CD4-positive, alpha-beta memory T cell (primary cell): ENCODE measurements at regions not wholly inside any gene's neighbourhood (a gene's known extent, or its start where the extent isn't known, plus 50 kb on each side); places are given as distances from the start of the nearest gene placed in this dataset.
"Not testable (repeated sequence)": the region's sequence is repeated elsewhere in the genome, so short reads cannot be mapped to it uniquely, and the experiment has no call there.

ENCODE experiments used
- CTCF ChIA-PET: fragments of 350-600 bp; sonication (Branson Sonifier 250); formaldehyde crosslinking; loops from one replicate; lab custom pipeline; 2021; ENCODE audit warnings: inconsistent platforms; ENCODE audit not compliant: partially characterized antibody; lab: Charles Lee
- POLR2A ChIA-PET: fragments of 350-600 bp; sonication (Branson Sonifier 250); formaldehyde crosslinking; loops from one replicate; lab custom pipeline; 2021; ENCODE audit not compliant: partially characterized antibody; lab: Charles Lee
- DNase-seq, 5 donors: peaks; one replicate each; pipeline versions ENCODE4 v3.0.0 to v3.0.0-alpha.2; 2020 to 2022; ENCODE audit warnings: mixed read lengths in 1 of 5
- H3K27ac ChIP-seq: one replicate; pipeline ENCODE4 v1.7.0; 2013; ENCODE audit warnings: low read depth, low read length
- H3K27me3 ChIP-seq: 2 replicates; pipeline ENCODE4 v1.7.0; 2013; ENCODE audit warnings: mild to moderate bottlenecking, low read length, moderate library complexity; ENCODE audit not compliant: insufficient read depth
- H3K36me3 ChIP-seq: 2 replicates; pipeline ENCODE4 v1.7.0; 2013; ENCODE audit warnings: mild to moderate bottlenecking, low read length, moderate library complexity; ENCODE audit not compliant: insufficient read depth
- H3K4me1 ChIP-seq: 2 replicates; pipeline ENCODE4 v1.7.0; 2013; ENCODE audit warnings: mild to moderate bottlenecking, low read length, moderate library complexity; ENCODE audit not compliant: insufficient read depth
- H3K4me3 ChIP-seq, 2 donors: one replicate each; pipeline ENCODE4 v1.7.0; 2013; ENCODE audit warnings: low read length in 2 of 2, mild to moderate bottlenecking in 1 of 2
- H3K9me3 ChIP-seq, 2 donors: one replicate each; pipeline ENCODE4 v1.7.0; 2013; ENCODE audit warnings: low read length in 2 of 2, control low read depth in 1 of 2; ENCODE audit not compliant: control insufficient read depth in 1 of 2
- H3K27ac Mint-ChIP-seq, 7 donors: one replicate each; pipeline ENCODE4 v1.8.0; 2020 to 2021; ENCODE audit warnings: mixed read lengths in 7 of 7, mild to moderate bottlenecking in 6 of 7, inconsistent platforms in 3 of 7, moderate library complexity in 3 of 7
- H3K27me3 Mint-ChIP-seq, 2 donors: one replicate each; pipeline ENCODE4 v1.8.0; 2020 to 2021; ENCODE audit warnings: mixed read lengths in 2 of 2
- H3K36me3 Mint-ChIP-seq, 2 donors: one replicate each; pipeline ENCODE4 v1.8.0; 2020 to 2021; ENCODE audit warnings: mixed read lengths in 2 of 2, inconsistent platforms in 1 of 2, mild to moderate bottlenecking in 1 of 2
- H3K4me1 Mint-ChIP-seq, 4 donors: one replicate each; pipeline ENCODE4 v1.8.0; 2020 to 2021; ENCODE audit warnings: mixed read lengths in 4 of 4, mild to moderate bottlenecking in 1 of 4
- H3K4me3 Mint-ChIP-seq, 8 donors: one replicate each; pipeline ENCODE4 v1.8.0; 2020 to 2021; ENCODE audit warnings: mixed read lengths in 8 of 8, mild to moderate bottlenecking in 7 of 8, moderate library complexity in 6 of 8, inconsistent platforms in 3 of 8
- H3K9me3 Mint-ChIP-seq, 8 donors: one replicate each; pipeline ENCODE4 v1.8.0; 2020 to 2021; ENCODE audit warnings: mixed read lengths in 8 of 8, mild to moderate bottlenecking in 5 of 8, inconsistent platforms in 3 of 8, moderate library complexity in 1 of 8
- intact Hi-C: fragments of 100-400 bp; cut with micrococcal nuclease; formaldehyde crosslinking; loops from one replicate; pipeline ENCODE4 v1.15.1; 2023

DNA sequence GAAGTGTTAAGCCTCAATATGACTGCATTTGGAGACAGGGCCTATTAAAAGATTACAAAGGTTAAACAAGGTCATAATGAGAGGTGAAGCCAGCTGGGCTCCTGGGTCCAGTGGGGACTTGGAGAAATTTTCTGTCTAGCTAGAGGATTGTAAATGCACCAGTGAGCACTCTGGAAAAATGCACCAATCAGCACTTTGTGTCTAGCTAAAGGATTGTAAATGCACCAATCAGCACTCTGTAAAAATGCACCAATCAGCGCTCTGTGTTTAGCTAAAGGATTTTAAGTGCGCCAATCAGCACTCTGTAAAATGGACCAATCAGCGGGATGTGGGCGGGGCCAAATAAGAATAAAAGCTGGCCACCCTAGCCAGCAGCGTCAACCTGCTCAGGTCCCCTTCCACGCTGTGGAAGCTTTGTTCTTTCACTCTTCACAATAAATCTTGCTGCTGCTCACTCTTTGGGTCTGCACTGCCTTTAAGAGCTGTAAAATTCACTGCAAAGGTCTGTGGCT, 150.3 kb downstream of the MRPS30 start:
- H3K27me3 ChIP-seq, H3K36me3 ChIP-seq, H3K27ac ChIP-seq, H3K9me3 ChIP-seq, H3K4me3 Mint-ChIP-seq, H3K4me1 Mint-ChIP-seq, H3K4me1 ChIP-seq, POLR2A ChIA-PET, intact Hi-C loops, H3K27ac Mint-ChIP-seq, H3K4me3 ChIP-seq, H3K9me3 Mint-ChIP-seq, H3K36me3 Mint-ChIP-seq, H3K27me3 Mint-ChIP-seq, DNase-seq, CTCF ChIA-PET: not testable (repeated sequence)

DNA sequence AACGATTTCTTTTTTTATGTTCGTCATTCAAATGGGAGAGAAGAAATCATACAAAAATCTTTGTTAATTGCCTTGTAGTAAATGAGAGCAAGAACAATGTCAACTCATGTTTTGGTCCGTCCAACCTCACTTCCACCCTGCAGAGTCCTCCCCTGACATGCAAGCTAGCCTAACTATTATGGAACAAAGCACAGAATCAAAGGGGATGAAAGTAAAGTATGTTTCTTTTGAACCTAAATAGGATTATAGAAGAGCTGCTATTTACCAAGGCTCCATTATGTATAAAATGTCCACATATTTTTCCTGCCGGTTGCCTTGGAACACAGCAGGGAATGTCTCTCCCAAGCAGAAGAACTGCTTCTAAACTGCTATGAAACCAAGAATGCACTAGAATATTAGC, 161.1 kb downstream of the MRPS30 start:
- no peak for DNase-seq
- Mint-ChIP-seq H3K4me3 (no peak overlapping the region), H3K27ac (no peak overlapping the region), H3K36me3 (no peaks in the 10 kb centered on the region), H3K4me1 (no peaks in the 10 kb centered on the region), H3K9me3 (peaks cover 0 to 3% (median 2%) of the 10 kb centered on the region in 8 donors), H3K27me3 (no peaks in the 10 kb centered on the region)
- POLR2A ChIA-PET, result no interaction called here
- H3K4me1 ChIP-seq, result no peaks in the 10 kb centered on the region
- no peak overlapping the region for H3K27ac ChIP-seq
- H3K9me3 ChIP-seq, result no peaks in the 10 kb centered on the region
- no peaks in the 10 kb centered on the region for H3K27me3 ChIP-seq
- no peaks in the 10 kb centered on the region for H3K36me3 ChIP-seq
- CTCF ChIA-PET, result no interaction called here
- no peak overlapping the region for H3K4me3 ChIP-seq
- intact Hi-C loops, result no loop called here

DNA sequence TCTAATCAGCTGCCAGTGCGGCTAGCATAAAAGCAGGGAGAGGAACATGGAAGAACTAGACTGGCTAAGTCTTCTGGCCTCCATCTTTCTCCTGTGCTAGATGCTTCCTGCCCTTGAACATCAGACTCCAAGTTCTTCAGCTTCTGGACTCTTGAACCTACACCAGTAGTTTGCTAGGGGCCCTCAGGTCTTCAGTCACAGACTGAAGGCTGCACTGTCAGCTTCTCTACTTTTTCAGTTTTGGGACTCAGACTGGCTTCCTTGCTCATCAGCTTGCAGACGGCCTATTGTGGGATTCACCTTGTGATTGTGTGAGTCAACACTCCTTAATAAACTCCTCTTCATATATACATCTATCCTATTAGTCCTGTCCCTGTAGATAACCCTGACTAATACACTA, 162.2 kb downstream of the MRPS30 start:
- H3K9me3 Mint-ChIP-seq, H3K27me3 Mint-ChIP-seq, POLR2A ChIA-PET, H3K4me3 Mint-ChIP-seq, H3K4me1 Mint-ChIP-seq, H3K27me3 ChIP-seq, H3K36me3 Mint-ChIP-seq, H3K27ac Mint-ChIP-seq, H3K4me3 ChIP-seq, H3K36me3 ChIP-seq, H3K27ac ChIP-seq, H3K4me1 ChIP-seq, DNase-seq, H3K9me3 ChIP-seq, intact Hi-C loops, CTCF ChIA-PET: not testable (repeated sequence)

DNA sequence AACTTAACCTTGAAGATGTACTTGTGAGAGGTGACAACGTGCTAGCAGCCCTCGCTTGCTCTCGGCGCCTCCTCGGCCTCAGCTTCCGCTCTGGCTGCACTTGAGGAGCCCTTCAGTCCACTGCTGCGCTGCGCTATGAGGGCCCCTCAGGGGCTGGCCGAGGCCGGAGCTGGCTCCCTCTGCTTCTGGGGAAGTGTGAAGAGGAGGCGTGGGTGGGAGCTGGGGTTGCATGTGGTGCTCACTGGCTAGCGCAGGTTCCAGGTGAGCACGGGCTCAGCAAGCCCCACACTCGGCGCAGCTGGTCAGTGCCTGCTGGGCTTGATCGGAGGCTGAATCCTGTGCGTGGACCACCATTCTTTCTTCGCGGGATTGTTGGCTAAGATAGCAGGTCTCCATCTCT, 166.1 kb downstream of the MRPS30 start:
- H3K27ac Mint-ChIP-seq, result no peak overlapping the region
- ChIA-PET POLR2A (no interaction called here), CTCF (no interaction called here)
- H3K27ac ChIP-seq, result no peak overlapping the region
- intact Hi-C loops, result no loop called here
- no peaks in the 10 kb centered on the region for H3K27me3 Mint-ChIP-seq
- no peaks in the 10 kb centered on the region for H3K4me1 Mint-ChIP-seq
- H3K4me1 ChIP-seq, result no peaks in the 10 kb centered on the region
- no peak overlapping the region for H3K4me3 Mint-ChIP-seq
- no peaks in the 10 kb centered on the region for H3K27me3 ChIP-seq
- no peaks in the 10 kb centered on the region for H3K9me3 ChIP-seq
- H3K9me3 Mint-ChIP-seq, result peaks cover 4 to 17% (median 13%) of the 10 kb centered on the region in 8 donors
- H3K4me3 ChIP-seq, result no peak overlapping the region
- H3K36me3 Mint-ChIP-seq, result no peaks in the 10 kb centered on the region
- no peak for DNase-seq
- H3K36me3 ChIP-seq, result no peaks in the 10 kb centered on the region

DNA sequence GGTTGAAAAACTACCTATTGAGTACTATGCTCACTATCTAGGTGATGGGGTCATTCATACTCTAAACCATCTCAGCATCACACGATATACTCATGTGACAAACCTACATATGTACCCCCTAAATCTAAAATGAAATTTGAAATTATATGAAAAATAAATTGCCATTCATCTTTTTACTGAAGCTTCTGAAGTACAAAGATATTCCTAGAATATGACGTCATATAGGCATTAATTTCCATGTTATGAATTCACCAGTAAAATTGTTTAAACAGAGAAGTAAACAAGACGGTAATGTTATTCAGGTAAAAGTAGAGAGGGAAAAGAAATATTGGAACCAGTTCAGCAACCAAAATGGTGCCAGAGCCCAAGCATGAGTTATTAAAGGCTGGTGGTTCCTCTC, 173.0 kb downstream of the MRPS30 start:
- no peaks in the 10 kb centered on the region for H3K27me3 Mint-ChIP-seq
- no peak overlapping the region for H3K4me3 Mint-ChIP-seq

DNA sequence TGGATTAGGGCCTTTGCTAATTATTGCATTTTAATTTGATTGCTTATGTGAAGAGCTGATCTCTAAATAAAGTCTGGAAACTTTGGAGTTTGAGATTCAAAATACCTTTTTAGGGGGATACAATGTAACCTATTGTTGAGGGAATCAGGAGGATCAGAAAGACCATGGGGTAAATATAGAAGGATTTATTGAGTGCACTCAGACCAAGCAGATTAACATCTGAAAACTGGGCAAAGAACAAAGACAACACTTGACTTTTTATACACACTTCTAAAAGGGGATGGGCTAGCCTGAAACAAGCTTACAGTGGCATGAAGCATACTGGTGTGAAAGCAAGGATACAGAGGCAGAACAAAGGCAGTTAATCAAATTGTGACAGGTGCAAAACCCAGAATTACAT, 174.3 kb downstream of the MRPS30 start:
- Mint-ChIP-seq H3K4me1 (no peaks in the 10 kb centered on the region), H3K9me3 (peaks cover 2 to 72% (median 60%) of the 10 kb centered on the region in 8 donors), H3K4me3 (no peak overlapping the region), H3K27me3 (no peaks in the 10 kb centered on the region), H3K27ac (no peak overlapping the region), H3K36me3 (peaks cover 1 to 4% of the 10 kb centered on the region in 2 donors)
- POLR2A ChIA-PET, result no interaction called here
- H3K9me3 ChIP-seq, result peaks cover 0 to 9% of the 10 kb centered on the region in 2 donors
- DNase-seq, result no peak
- no peak overlapping the region for H3K27ac ChIP-seq
- H3K4me3 ChIP-seq, result no peak overlapping the region
- H3K36me3 ChIP-seq, result no peaks in the 10 kb centered on the region
- CTCF ChIA-PET, result no interaction called here
- intact Hi-C loops, result no loop called here
- no peaks in the 10 kb centered on the region for H3K4me1 ChIP-seq
- H3K27me3 ChIP-seq, result no peaks in the 10 kb centered on the region

More for the DNA sequence above, 173.0 kb downstream of the MRPS30 start:
- Mint-ChIP-seq H3K27ac (no peak overlapping the region), H3K9me3 (peaks cover 2 to 62% (median 53%) of the 10 kb centered on the region in 8 donors), H3K36me3 (peaks cover 1 to 4% of the 10 kb centered on the region in 2 donors), H3K4me1 (no peaks in the 10 kb centered on the region)
- Histone ChIP-seq H3K4me3 (no peak overlapping the region), H3K27me3 (no peaks in the 10 kb centered on the region), H3K4me1 (no peaks in the 10 kb centered on the region), H3K9me3 (peaks cover 0 to 9% of the 10 kb centered on the region in 2 donors), H3K36me3 (no peaks in the 10 kb centered on the region), H3K27ac (no peak overlapping the region)
- DNase-seq, result no peak
- intact Hi-C loops, result no loop called here
- POLR2A ChIA-PET, result no interaction called here
- CTCF ChIA-PET, result no interaction called here

DNA sequence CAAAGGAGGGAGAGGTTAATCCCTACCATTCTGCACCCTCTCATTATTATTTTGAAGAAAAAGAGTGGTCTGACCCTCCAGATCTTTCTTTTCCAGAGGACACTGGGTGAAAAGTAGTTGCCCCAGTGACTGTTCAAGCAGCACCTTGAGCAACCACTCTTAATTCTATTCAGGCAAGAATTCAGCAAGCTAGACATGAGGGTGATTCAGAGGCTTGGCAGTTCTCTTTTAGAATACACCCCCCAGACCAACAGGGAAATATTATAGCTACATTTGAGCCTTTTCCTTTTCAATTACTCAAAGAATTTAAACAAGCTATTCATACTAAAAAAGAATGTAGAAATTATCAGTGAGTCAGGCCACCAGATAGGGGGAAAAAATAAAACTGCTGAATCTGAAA, 178.3 kb downstream of the MRPS30 start:
- Mint-ChIP-seq H3K27me3 (no peaks in the 10 kb centered on the region), H3K27ac (no peak overlapping the region), H3K4me1 (no peaks in the 10 kb centered on the region), H3K9me3 (peaks cover 2 to 72% (median 65%) of the 10 kb centered on the region in 8 donors), H3K4me3 (no peak overlapping the region), H3K36me3 (peaks cover 1 to 8% of the 10 kb centered on the region in 2 donors)
- DNase-seq, result no peak
- Histone ChIP-seq H3K36me3 (no peaks in the 10 kb centered on the region), H3K27me3 (no peaks in the 10 kb centered on the region), H3K27ac (no peak overlapping the region), H3K4me1 (no peaks in the 10 kb centered on the region), H3K9me3 (peaks cover 0 to 6% of the 10 kb centered on the region in 2 donors), H3K4me3 (no peak overlapping the region)
- ChIA-PET CTCF (interaction anchor here (1.0 kb wide), 1 partner anchor 18 kb away, joined by 3 read pairs; no protein-coding TSS in a partner anchor), POLR2A (no interaction called here)
- intact Hi-C loops, result no loop called here

DNA sequence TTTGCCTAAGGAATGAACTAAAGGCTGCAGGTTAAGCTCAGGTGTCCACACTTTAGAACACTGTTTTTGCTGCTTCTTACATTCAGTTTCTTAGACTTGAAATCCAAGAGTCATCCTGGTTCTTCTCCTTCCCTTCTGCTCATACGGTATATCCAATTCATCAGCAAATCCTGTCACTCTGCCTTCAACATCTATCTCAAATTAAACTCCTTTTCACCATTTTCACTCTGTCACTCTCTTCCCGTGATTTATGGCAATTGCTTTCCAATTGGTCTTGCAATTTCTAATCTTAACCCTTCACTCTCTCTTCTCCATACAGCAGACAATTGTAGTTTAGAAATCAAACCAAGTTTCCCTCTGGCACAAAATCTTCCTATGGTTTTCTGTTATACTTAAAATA, 182.9 kb downstream of the MRPS30 start:
- Mint-ChIP-seq H3K36me3 (peaks cover 0 to 4% of the 10 kb centered on the region in 2 donors), H3K4me1 (no peaks in the 10 kb centered on the region), H3K4me3 (no peak overlapping the region), H3K27me3 (no peaks in the 10 kb centered on the region), H3K27ac (no peak overlapping the region), H3K9me3 (peaks cover 2 to 48% (median 32%) of the 10 kb centered on the region in 8 donors)
- Histone ChIP-seq H3K4me3 (no peak overlapping the region), H3K27me3 (no peaks in the 10 kb centered on the region), H3K27ac (no peak overlapping the region), H3K9me3 (no peaks in the 10 kb centered on the region), H3K36me3 (no peaks in the 10 kb centered on the region), H3K4me1 (no peaks in the 10 kb centered on the region)
- DNase-seq, result no peak
- CTCF ChIA-PET, result no interaction called here
- intact Hi-C loops, result no loop called here
- POLR2A ChIA-PET, result no interaction called here
